ENCODE measurements at regions not wholly inside any gene's neighbourhood (a gene's known extent, or its start where the extent isn't known, plus 50 kb on each side); places are given as distances from the start of the nearest gene placed in this dataset.

- no peak for DNase-seq (ENCODE audit: low read depth)
- no peak overlapping the region for H3K4me3 ChIP-seq (ENCODE audit: low read depth, low read length)
- TF ChIP-seq POLR2A (IDR thresholded peaks at IDR 0.05; ENCODE audit: extremely low read depth, insufficient read length) (no peak), MYC (IDR thresholded peaks at IDR 0.05; ENCODE audit: low read depth, low read length) (no peak)
- TF ChIP-seq, protein P1, sequence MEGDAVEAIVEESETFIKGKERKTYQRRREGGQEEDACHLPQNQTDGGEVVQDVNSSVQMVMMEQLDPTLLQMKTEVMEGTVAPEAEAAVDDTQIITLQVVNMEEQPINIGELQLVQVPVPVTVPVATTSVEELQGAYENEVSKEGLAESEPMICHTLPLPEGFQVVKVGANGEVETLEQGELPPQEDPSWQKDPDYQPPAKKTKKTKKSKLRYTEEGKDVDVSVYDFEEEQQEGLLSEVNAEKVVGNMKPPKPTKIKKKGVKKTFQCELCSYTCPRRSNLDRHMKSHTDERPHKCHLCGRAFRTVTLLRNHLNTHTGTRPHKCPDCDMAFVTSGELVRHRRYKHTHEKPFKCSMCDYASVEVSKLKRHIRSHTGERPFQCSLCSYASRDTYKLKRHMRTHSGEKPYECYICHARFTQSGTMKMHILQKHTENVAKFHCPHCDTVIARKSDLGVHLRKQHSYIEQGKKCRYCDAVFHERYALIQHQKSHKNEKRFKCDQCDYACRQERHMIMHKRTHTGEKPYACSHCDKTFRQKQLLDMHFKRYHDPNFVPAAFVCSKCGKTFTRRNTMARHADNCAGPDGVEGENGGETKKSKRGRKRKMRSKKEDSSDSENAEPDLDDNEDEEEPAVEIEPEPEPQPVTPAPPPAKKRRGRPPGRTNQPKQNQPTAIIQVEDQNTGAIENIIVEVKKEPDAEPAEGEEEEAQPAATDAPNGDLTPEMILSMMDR (IDR thresholded peaks at IDR 0.05; ENCODE audit: low read depth, low read length): no peak
- TF ChIP-seq, protein P2, sequence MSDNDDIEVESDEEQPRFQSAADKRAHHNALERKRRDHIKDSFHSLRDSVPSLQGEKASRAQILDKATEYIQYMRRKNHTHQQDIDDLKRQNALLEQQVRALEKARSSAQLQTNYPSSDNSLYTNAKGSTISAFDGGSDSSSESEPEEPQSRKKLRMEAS (IDR thresholded peaks at IDR 0.05; ENCODE audit: low read depth, low read length): no peak
These were observed 1018.5 kb upstream of the PHF14 start for GRCh38 chr7:9955138-9955537.

- no peak for DNase-seq (ENCODE audit: low read depth)
- H3K4me3 ChIP-seq (ENCODE audit: low read depth, low read length): no peak overlapping the region
- TF ChIP-seq, protein P2 (IDR thresholded peaks at IDR 0.05; ENCODE audit: low read depth, low read length): no peak
- TF ChIP-seq MYC (IDR thresholded peaks at IDR 0.05; ENCODE audit: low read depth, low read length) (no peak), POLR2A (IDR thresholded peaks at IDR 0.05; ENCODE audit: extremely low read depth, insufficient read length) (no peak)
- TF ChIP-seq, protein P1 (IDR thresholded peaks at IDR 0.05; ENCODE audit: low read depth, low read length): no peak
These were observed 1015.2 kb upstream of the PHF14 start for GRCh38 chr7:9958486-9958885.

DNA sequence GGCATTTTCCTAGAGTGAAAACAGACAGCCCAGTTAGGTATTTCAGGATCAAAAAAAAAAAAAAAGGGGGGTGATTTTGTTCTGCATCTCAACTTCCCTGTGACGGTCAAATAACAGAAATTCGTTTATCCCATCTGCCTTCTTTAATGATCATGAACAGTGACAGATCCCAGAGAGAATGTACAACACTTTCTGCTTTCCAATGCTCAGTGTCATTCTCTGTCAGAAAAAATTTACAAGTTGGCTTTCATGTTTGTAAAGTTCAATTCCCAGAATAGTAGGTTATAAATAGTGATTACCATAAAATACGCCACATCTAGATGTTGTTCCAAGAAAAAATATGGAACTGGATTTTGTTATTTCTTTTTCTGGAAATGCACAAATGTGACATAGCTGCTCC, 1013.2 kb upstream of the PHF14 start:
- TF ChIP-seq, protein P1 (IDR thresholded peaks at IDR 0.05; ENCODE audit: low read depth, low read length): no peak
- TF ChIP-seq MYC (IDR thresholded peaks at IDR 0.05; ENCODE audit: low read depth, low read length) (no peak), POLR2A (IDR thresholded peaks at IDR 0.05; ENCODE audit: extremely low read depth, insufficient read length) (no peak)
- TF ChIP-seq, protein P2 (IDR thresholded peaks at IDR 0.05; ENCODE audit: low read depth, low read length): no peak
- no peak for DNase-seq (ENCODE audit: low read depth)
- no peak overlapping the region for H3K4me3 ChIP-seq (ENCODE audit: low read depth, low read length)

- no peak for DNase-seq (ENCODE audit: low read depth)
- TF ChIP-seq MYC (IDR thresholded peaks at IDR 0.05; ENCODE audit: low read depth, low read length): no peak
- no peak for TF ChIP-seq POLR2A (IDR thresholded peaks at IDR 0.05; ENCODE audit: extremely low read depth, insufficient read length)
- TF ChIP-seq, protein P2 (IDR thresholded peaks at IDR 0.05; ENCODE audit: low read depth, low read length): no peak
- TF ChIP-seq, protein P1 (IDR thresholded peaks at IDR 0.05; ENCODE audit: low read depth, low read length): no peak
- H3K4me3 ChIP-seq (ENCODE audit: low read depth, low read length): no peak overlapping the region
These were observed 1012.3 kb upstream of the PHF14 start for GRCh38 chr7:9961161-9961922.

GRCh38 chr7:9962742-9963141, 1010.9 kb upstream of the PHF14 start:
- TF ChIP-seq MYC (IDR thresholded peaks at IDR 0.05; ENCODE audit: low read depth, low read length): no peak
- TF ChIP-seq, protein P2 (IDR thresholded peaks at IDR 0.05; ENCODE audit: low read depth, low read length): no peak
- no peak for TF ChIP-seq POLR2A (IDR thresholded peaks at IDR 0.05; ENCODE audit: extremely low read depth, insufficient read length)
- TF ChIP-seq, protein P1 (IDR thresholded peaks at IDR 0.05; ENCODE audit: low read depth, low read length): no peak
- no peak for DNase-seq (ENCODE audit: low read depth)
- H3K4me3 ChIP-seq (ENCODE audit: low read depth, low read length): no peak overlapping the region

All from NB4 (cell line).